CD4-positive, alpha-beta memory T cell (primary cell): ENCODE measurements at regions not wholly inside any gene's neighbourhood (a gene's known extent, or its start where the extent isn't known, plus 50 kb on each side); places are given as distances from the start of the nearest gene placed in this dataset.
A peak's percentile ranks its signal among the peaks of the same experiment; 100 is the strongest.
"Not testable (repeated sequence)": the region's sequence is repeated elsewhere in the genome, so short reads cannot be mapped to it uniquely, and the experiment has no call there.

Experiments
- CTCF ChIA-PET: fragments of 350-600 bp; sonication (Branson Sonifier 250); formaldehyde crosslinking; loops from one replicate; lab custom pipeline; 2021; ENCODE audit warnings: inconsistent platforms; ENCODE audit not compliant: partially characterized antibody; lab: Charles Lee
- POLR2A ChIA-PET: fragments of 350-600 bp; sonication (Branson Sonifier 250); formaldehyde crosslinking; loops from one replicate; lab custom pipeline; 2021; ENCODE audit not compliant: partially characterized antibody; lab: Charles Lee
- DNase-seq, 5 donors: peaks; one replicate each; pipeline versions ENCODE4 v3.0.0 to v3.0.0-alpha.2; 2020 to 2022; ENCODE audit warnings: mixed read lengths in 1 of 5
- H3K27ac ChIP-seq: one replicate; pipeline ENCODE4 v1.7.0; 2013; ENCODE audit warnings: low read depth, low read length
- H3K27me3 ChIP-seq: 2 replicates; pipeline ENCODE4 v1.7.0; 2013; ENCODE audit warnings: mild to moderate bottlenecking, low read length, moderate library complexity; ENCODE audit not compliant: insufficient read depth
- H3K36me3 ChIP-seq: 2 replicates; pipeline ENCODE4 v1.7.0; 2013; ENCODE audit warnings: mild to moderate bottlenecking, low read length, moderate library complexity; ENCODE audit not compliant: insufficient read depth
- H3K4me1 ChIP-seq: 2 replicates; pipeline ENCODE4 v1.7.0; 2013; ENCODE audit warnings: mild to moderate bottlenecking, low read length, moderate library complexity; ENCODE audit not compliant: insufficient read depth
- H3K4me3 ChIP-seq, 2 donors: one replicate each; pipeline ENCODE4 v1.7.0; 2013; ENCODE audit warnings: low read length in 2 of 2, mild to moderate bottlenecking in 1 of 2
- H3K9me3 ChIP-seq, 2 donors: one replicate each; pipeline ENCODE4 v1.7.0; 2013; ENCODE audit warnings: low read length in 2 of 2, control low read depth in 1 of 2; ENCODE audit not compliant: control insufficient read depth in 1 of 2
- H3K27ac Mint-ChIP-seq, 7 donors: one replicate each; pipeline ENCODE4 v1.8.0; 2020 to 2021; ENCODE audit warnings: mixed read lengths in 7 of 7, mild to moderate bottlenecking in 6 of 7, inconsistent platforms in 3 of 7, moderate library complexity in 3 of 7
- H3K27me3 Mint-ChIP-seq, 2 donors: one replicate each; pipeline ENCODE4 v1.8.0; 2020 to 2021; ENCODE audit warnings: mixed read lengths in 2 of 2
- H3K36me3 Mint-ChIP-seq, 2 donors: one replicate each; pipeline ENCODE4 v1.8.0; 2020 to 2021; ENCODE audit warnings: mixed read lengths in 2 of 2, inconsistent platforms in 1 of 2, mild to moderate bottlenecking in 1 of 2
- H3K4me1 Mint-ChIP-seq, 4 donors: one replicate each; pipeline ENCODE4 v1.8.0; 2020 to 2021; ENCODE audit warnings: mixed read lengths in 4 of 4, mild to moderate bottlenecking in 1 of 4
- H3K4me3 Mint-ChIP-seq, 8 donors: one replicate each; pipeline ENCODE4 v1.8.0; 2020 to 2021; ENCODE audit warnings: mixed read lengths in 8 of 8, mild to moderate bottlenecking in 7 of 8, moderate library complexity in 6 of 8, inconsistent platforms in 3 of 8
- H3K9me3 Mint-ChIP-seq, 8 donors: one replicate each; pipeline ENCODE4 v1.8.0; 2020 to 2021; ENCODE audit warnings: mixed read lengths in 8 of 8, mild to moderate bottlenecking in 5 of 8, inconsistent platforms in 3 of 8, moderate library complexity in 1 of 8
- intact Hi-C: fragments of 100-400 bp; cut with micrococcal nuclease; formaldehyde crosslinking; loops from one replicate; pipeline ENCODE4 v1.15.1; 2023

GRCh38 chr3:16708285-16708684 is 103.1 kb upstream of the DAZL start:
- Mint-ChIP-seq H3K27me3 (peaks cover 0 to 4% of the 10 kb centered on the region in 2 donors), H3K9me3 (peaks cover 2 to 20% (median 9%) of the 10 kb centered on the region in 8 donors), H3K36me3 (peaks cover 0 to 7% of the 10 kb centered on the region in 2 donors), H3K27ac (no peak overlapping the region), H3K4me1 (no peaks in the 10 kb centered on the region), H3K4me3 (no peak overlapping the region)
- CTCF ChIA-PET: no interaction called here
- Histone ChIP-seq H3K27me3 (no peaks in the 10 kb centered on the region), H3K4me1 (no peaks in the 10 kb centered on the region), H3K4me3 (no peak overlapping the region), H3K36me3 (no peaks in the 10 kb centered on the region), H3K9me3 (no peaks in the 10 kb centered on the region), H3K27ac (no peak overlapping the region)
- intact Hi-C loops: no loop called here
- POLR2A ChIA-PET: no interaction called here
- DNase-seq: no peak

GRCh38 chr3:16711691-16712090 is 106.5 kb upstream of the DAZL start:
- POLR2A ChIA-PET, H3K4me3 ChIP-seq, H3K27ac Mint-ChIP-seq, intact Hi-C loops, DNase-seq, H3K27me3 Mint-ChIP-seq, H3K36me3 ChIP-seq, CTCF ChIA-PET, H3K4me1 ChIP-seq, H3K27ac ChIP-seq, H3K4me3 Mint-ChIP-seq, H3K27me3 ChIP-seq, H3K9me3 ChIP-seq, H3K4me1 Mint-ChIP-seq: not testable (repeated sequence)
- peaks cover 0 to 14% of the 10 kb centered on the region in 2 donors for H3K36me3 Mint-ChIP-seq
- H3K9me3 Mint-ChIP-seq: peaks cover 2 to 32% (median 24%) of the 10 kb centered on the region in 8 donors

GRCh38 chr3:16715281-16715680 is 110.1 kb upstream of the DAZL start:
- no peaks in the 10 kb centered on the region for H3K36me3 ChIP-seq
- no peak overlapping the region for H3K27ac Mint-ChIP-seq
- no peak overlapping the region for H3K27ac ChIP-seq
- H3K27me3 Mint-ChIP-seq: peaks cover 0 to 7% of the 10 kb centered on the region in 2 donors
- no peaks in the 10 kb centered on the region for H3K9me3 ChIP-seq
- no peaks in the 10 kb centered on the region for H3K27me3 ChIP-seq
- peaks cover 0 to 14% of the 10 kb centered on the region in 2 donors for H3K36me3 Mint-ChIP-seq
- CTCF ChIA-PET: no interaction called here
- no peak overlapping the region for H3K4me3 ChIP-seq
- no peak for DNase-seq
- H3K4me1 Mint-ChIP-seq: no peaks in the 10 kb centered on the region
- no peaks in the 10 kb centered on the region for H3K4me1 ChIP-seq
- no peak overlapping the region for H3K4me3 Mint-ChIP-seq
- peaks cover 2 to 28% (median 22%) of the 10 kb centered on the region in 8 donors for H3K9me3 Mint-ChIP-seq
- POLR2A ChIA-PET: no interaction called here
- intact Hi-C loops: no loop called here

- no peak overlapping the region for H3K27ac ChIP-seq
- H3K4me1 Mint-ChIP-seq: no peaks in the 10 kb centered on the region
- H3K4me1 ChIP-seq: no peaks in the 10 kb centered on the region
- CTCF ChIA-PET: no interaction called here
- H3K4me3 ChIP-seq: no peak overlapping the region
- intact Hi-C loops: no loop called here
- no peaks in the 10 kb centered on the region for H3K9me3 ChIP-seq
- H3K4me3 Mint-ChIP-seq: no peak overlapping the region
- POLR2A ChIA-PET: no interaction called here
- no peak for DNase-seq
- H3K27ac Mint-ChIP-seq: no peak overlapping the region
- no peaks in the 10 kb centered on the region for H3K27me3 ChIP-seq
- no peaks in the 10 kb centered on the region for H3K36me3 Mint-ChIP-seq
- H3K36me3 ChIP-seq: no peaks in the 10 kb centered on the region
- peaks cover 0 to 7% (median 4%) of the 10 kb centered on the region in 8 donors for H3K9me3 Mint-ChIP-seq
- peaks cover 0 to 4% of the 10 kb centered on the region in 2 donors for H3K27me3 Mint-ChIP-seq
Measured at GRCh38 chr3:16719426-16719825, 114.2 kb upstream of the DAZL start.

- POLR2A ChIA-PET: no interaction called here
- no peaks in the 10 kb centered on the region for H3K36me3 Mint-ChIP-seq
- no peak overlapping the region for H3K4me3 Mint-ChIP-seq
- peaks cover 0 to 4% of the 10 kb centered on the region in 2 donors for H3K27me3 Mint-ChIP-seq
- CTCF ChIA-PET: no interaction called here
- no peaks in the 10 kb centered on the region for H3K4me1 Mint-ChIP-seq
- no peak overlapping the region for H3K27ac Mint-ChIP-seq
- no peaks in the 10 kb centered on the region for H3K4me1 ChIP-seq
- no peak overlapping the region for H3K4me3 ChIP-seq
- DNase-seq: no peak
- peaks cover 0 to 6% (median 3%) of the 10 kb centered on the region in 8 donors for H3K9me3 Mint-ChIP-seq
- H3K36me3 ChIP-seq: no peaks in the 10 kb centered on the region
- no peaks in the 10 kb centered on the region for H3K9me3 ChIP-seq
- H3K27me3 ChIP-seq: no peaks in the 10 kb centered on the region
- H3K27ac ChIP-seq: no peak overlapping the region
- intact Hi-C loops: no loop called here
Measured at GRCh38 chr3:16720367-16720940, 115.2 kb upstream of the DAZL start.

GRCh38 chr3:16721494-16721893 is 116.3 kb upstream of the DAZL start:
- Mint-ChIP-seq H3K36me3 (no peaks in the 10 kb centered on the region), H3K4me1 (no peaks in the 10 kb centered on the region), H3K27ac (no peak overlapping the region), H3K9me3 (peaks cover 0 to 13% (median 11%) of the 10 kb centered on the region in 8 donors), H3K27me3 (peaks cover 0 to 3% of the 10 kb centered on the region in 2 donors), H3K4me3 (no peak overlapping the region)
- Histone ChIP-seq H3K4me1 (no peaks in the 10 kb centered on the region), H3K4me3 (no peak overlapping the region), H3K9me3 (peaks cover 0 to 8% of the 10 kb centered on the region in 2 donors), H3K36me3 (no peaks in the 10 kb centered on the region), H3K27me3 (no peaks in the 10 kb centered on the region), H3K27ac (no peak overlapping the region)
- DNase-seq: no peak
- intact Hi-C loops: no loop called here
- ChIA-PET CTCF (no interaction called here), POLR2A (no interaction called here)

- Mint-ChIP-seq H3K27ac (no peak overlapping the region), H3K27me3 (peaks cover 0 to 3% of the 10 kb centered on the region in 2 donors), H3K9me3 (peaks cover 0 to 19% (median 14%) of the 10 kb centered on the region in 8 donors), H3K36me3 (no peaks in the 10 kb centered on the region), H3K4me3 (no peak overlapping the region), H3K4me1 (no peaks in the 10 kb centered on the region)
- Histone ChIP-seq H3K27ac (no peak overlapping the region), H3K4me3 (no peak overlapping the region), H3K4me1 (no peaks in the 10 kb centered on the region), H3K9me3 (peaks cover 0 to 10% of the 10 kb centered on the region in 2 donors), H3K27me3 (no peaks in the 10 kb centered on the region), H3K36me3 (no peaks in the 10 kb centered on the region)
- POLR2A ChIA-PET: no interaction called here
- CTCF ChIA-PET: no interaction called here
- peak in 2 of 5 donors; percentile 2 to 18 for DNase-seq
- intact Hi-C loops: no loop called here
Measured at GRCh38 chr3:16723978-16724377, 118.8 kb upstream of the DAZL start.
